Tibial nerve (tissue), 4 donors: ENCODE measurements at regions not wholly inside any gene's neighbourhood (a gene's known extent, or its start where the extent isn't known, plus 50 kb on each side); places are given as distances from the start of the nearest gene placed in this dataset.

Experiments used
- DNase-seq, 2 donors: peaks; one replicate each; pipeline ENCODE4 v3.0.0-alpha.2; 2019; ENCODE audit warnings: low spot score in 2 of 2
- H3K27ac ChIP-seq, 4 donors: fragments of 200-600 bp; sonication (generic) in 3 of 4; one replicate each; pipeline ENCODE4 v1.5.1; 2017 to 2019; ENCODE audit warnings: mild to moderate bottlenecking in 1 of 4
- H3K27me3 ChIP-seq, 2 donors: fragments of 200-600 bp; sonication (generic) in 1 of 2; one replicate each; pipeline versions ENCODE4 v1.5.1 to v1.6.0; 2017 to 2019
- H3K36me3 ChIP-seq, 3 donors: fragments of 200-600 bp; sonication (generic); one replicate each; pipeline ENCODE4 v1.5.1; 2018 to 2019
- H3K4me1 ChIP-seq, 4 donors: fragments of 200-600 bp; sonication (generic) in 3 of 4; one replicate each; pipeline ENCODE4 v1.5.1; 2017 to 2019
- H3K4me3 ChIP-seq, 4 donors: fragments of 200-600 bp; sonication (generic) in 3 of 4; one replicate each; pipeline ENCODE4 v1.5.1; 2017 to 2019; ENCODE audit warnings: mild to moderate bottlenecking in 1 of 4, moderate library complexity in 1 of 4
- H3K9me3 ChIP-seq, 4 donors: fragments of 200-600 bp; sonication (generic) in 3 of 4; one replicate each; pipeline ENCODE4 v1.5.1; 2017 to 2019
- EP300 ChIP-seq, 2 donors: sonication (generic); formaldehyde crosslinking; IDR thresholded peaks; one replicate each; pipeline ENCODE4 v1.6.1; 2017; ENCODE audit warnings: antibody characterized with exemption in 2 of 2, mild to moderate bottlenecking in 1 of 2
- POLR2A ChIP-seq, 2 donors: fragments of 450-650 bp; IDR thresholded peaks; one replicate each; pipeline ENCODE4 v1.6.1; 2017; ENCODE audit warnings: antibody characterized with exemption in 2 of 2, mild to moderate bottlenecking in 2 of 2, moderate library complexity in 2 of 2
- WGBS, 2 donors: methylation state at CpG; one replicate each; pipeline ENCODE4 v1.1.5; 2018; 5-methylcytosine and 5-hydroxymethylcytosine counted together
- TF ChIP-seq, protein P1 (sequence below), 5 experiments: fragments of 200-600 bp in 3 of 5; fragments of 450-650 bp in 2 of 5; sonication (generic) in 3 of 5; IDR thresholded peaks; one replicate each; pipeline ENCODE4 v1.5.1; 2016 to 2019; ENCODE audit warnings: antibody characterized with exemption in 5 of 5, mild to moderate bottlenecking in 3 of 5, moderate library complexity in 2 of 5

DNA sequence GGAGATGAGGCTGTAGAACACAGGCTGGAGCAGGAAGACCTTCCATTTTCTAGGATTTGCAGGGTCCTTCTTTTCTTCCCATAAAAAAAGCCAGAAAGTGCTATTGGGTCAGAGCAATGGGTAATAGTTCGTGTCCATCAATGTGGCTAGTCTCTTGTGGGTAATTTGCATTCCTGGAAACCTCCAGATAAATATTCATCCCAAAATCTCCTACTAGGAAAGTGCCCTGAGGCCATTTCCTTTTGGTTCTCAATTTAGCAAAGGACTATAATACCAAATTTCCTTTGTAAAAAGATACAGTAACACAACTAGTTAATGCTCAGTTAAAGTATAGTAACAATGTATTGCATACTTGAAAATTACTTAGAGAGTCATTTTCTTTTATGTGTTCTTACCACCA, 138.1 kb upstream of the TAB2 start:
- H3K4me3 ChIP-seq, result no peak overlapping the region
- TF ChIP-seq POLR2A (IDR thresholded peaks at IDR 0.05) (no peak), EP300 (IDR thresholded peaks at IDR 0.05) (no peak)
- TF ChIP-seq, protein P1, sequence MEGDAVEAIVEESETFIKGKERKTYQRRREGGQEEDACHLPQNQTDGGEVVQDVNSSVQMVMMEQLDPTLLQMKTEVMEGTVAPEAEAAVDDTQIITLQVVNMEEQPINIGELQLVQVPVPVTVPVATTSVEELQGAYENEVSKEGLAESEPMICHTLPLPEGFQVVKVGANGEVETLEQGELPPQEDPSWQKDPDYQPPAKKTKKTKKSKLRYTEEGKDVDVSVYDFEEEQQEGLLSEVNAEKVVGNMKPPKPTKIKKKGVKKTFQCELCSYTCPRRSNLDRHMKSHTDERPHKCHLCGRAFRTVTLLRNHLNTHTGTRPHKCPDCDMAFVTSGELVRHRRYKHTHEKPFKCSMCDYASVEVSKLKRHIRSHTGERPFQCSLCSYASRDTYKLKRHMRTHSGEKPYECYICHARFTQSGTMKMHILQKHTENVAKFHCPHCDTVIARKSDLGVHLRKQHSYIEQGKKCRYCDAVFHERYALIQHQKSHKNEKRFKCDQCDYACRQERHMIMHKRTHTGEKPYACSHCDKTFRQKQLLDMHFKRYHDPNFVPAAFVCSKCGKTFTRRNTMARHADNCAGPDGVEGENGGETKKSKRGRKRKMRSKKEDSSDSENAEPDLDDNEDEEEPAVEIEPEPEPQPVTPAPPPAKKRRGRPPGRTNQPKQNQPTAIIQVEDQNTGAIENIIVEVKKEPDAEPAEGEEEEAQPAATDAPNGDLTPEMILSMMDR (IDR thresholded peaks at IDR 0.05), result no peak
- no peak overlapping the region for H3K27ac ChIP-seq
- no peaks in the 10 kb centered on the region for H3K36me3 ChIP-seq
- no peak for DNase-seq
- H3K9me3 ChIP-seq, result no peaks in the 10 kb centered on the region
- no peaks in the 10 kb centered on the region for H3K27me3 ChIP-seq
- no peaks in the 10 kb centered on the region for H3K4me1 ChIP-seq
- WGBS, 2 donors, result 63 to 80% methylated on average over 1 of the region's 1 CpG

DNA sequence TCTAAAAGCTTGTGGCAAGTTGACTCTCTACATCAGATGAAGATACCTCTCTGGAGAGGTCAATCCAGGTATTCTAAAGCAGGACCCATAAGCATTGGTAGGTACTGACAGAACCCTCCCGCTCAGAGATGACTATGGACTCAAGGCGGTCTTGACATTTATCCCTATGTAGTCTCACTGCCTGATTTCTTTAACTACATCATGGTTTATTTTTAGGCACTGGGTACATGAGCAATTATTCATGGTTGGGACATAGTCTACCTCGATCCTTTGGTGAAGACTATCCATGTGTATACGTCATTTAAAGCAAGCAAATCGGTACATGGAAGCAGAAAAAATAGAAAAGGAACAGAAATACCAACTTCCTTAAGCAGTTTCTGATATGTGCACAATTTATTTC, 136.2 kb upstream of the TAB2 start:
- WGBS, 2 donors, result 89 to 90% methylated on average over 5 of the region's 5 CpGs
- H3K27ac ChIP-seq, result no peak overlapping the region
- no peak overlapping the region for H3K4me3 ChIP-seq
- no peak for DNase-seq
- no peak for TF ChIP-seq POLR2A (IDR thresholded peaks at IDR 0.05)
- TF ChIP-seq, protein P1 (IDR thresholded peaks at IDR 0.05), result no peak
- H3K27me3 ChIP-seq, result no peaks in the 10 kb centered on the region
- no peaks in the 10 kb centered on the region for H3K4me1 ChIP-seq
- peaks cover 0 to 12% (median 0%) of the 10 kb centered on the region in 4 donors for H3K9me3 ChIP-seq
- no peaks in the 10 kb centered on the region for H3K36me3 ChIP-seq

DNA sequence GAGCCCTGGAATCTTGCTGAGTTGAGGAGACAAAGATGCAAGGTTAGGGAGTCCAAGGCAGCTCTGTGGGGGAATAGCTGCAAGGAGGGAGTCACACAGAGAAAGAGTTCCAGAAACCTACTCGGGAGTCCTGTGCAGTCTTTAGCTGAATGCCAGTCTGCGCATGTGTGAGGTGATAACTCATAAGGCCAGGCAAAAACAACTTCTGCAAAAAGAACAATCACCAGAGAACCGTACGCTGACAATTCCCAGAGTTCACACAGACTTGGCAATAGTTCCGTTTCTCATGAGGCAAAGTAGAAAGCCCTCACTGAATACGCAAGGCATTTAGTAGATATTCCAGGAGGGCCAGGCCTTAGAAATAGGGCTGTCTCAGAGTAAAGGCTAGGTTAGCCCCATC, 135.2 kb upstream of the TAB2 start:
- no peak for DNase-seq
- H3K4me1 ChIP-seq, result no peaks in the 10 kb centered on the region
- no peaks in the 10 kb centered on the region for H3K27me3 ChIP-seq
- no peaks in the 10 kb centered on the region for H3K36me3 ChIP-seq
- TF ChIP-seq POLR2A (IDR thresholded peaks at IDR 0.05) (no peak), EP300 (IDR thresholded peaks at IDR 0.05) (no peak)
- TF ChIP-seq, protein P1 (IDR thresholded peaks at IDR 0.05), result no peak
- no peak overlapping the region for H3K4me3 ChIP-seq
- WGBS, 2 donors, result 54 to 59% methylated on average over 6 of the region's 6 CpGs
- H3K9me3 ChIP-seq, result peaks cover 0 to 12% (median 0%) of the 10 kb centered on the region in 4 donors
- H3K27ac ChIP-seq, result no peak overlapping the region

DNA sequence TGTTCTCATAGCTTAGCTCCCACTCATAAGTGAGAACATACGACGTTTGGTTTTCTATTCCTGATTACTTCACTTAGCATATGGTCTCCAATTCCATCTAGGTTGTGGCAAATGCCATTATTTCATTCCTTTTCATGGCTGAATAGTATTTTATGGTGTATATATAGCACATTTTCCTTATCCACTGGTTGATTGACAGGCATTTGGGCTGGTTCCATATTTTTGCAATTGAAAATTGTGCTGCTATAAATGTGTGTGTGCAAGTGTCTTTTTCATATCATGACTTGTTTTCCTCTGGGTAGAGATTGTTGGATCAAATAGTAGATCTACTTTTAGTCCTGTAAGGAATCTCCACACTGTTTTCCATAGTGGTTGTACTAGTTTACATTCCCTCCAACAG, 133.0 kb upstream of the TAB2 start:
- no peak overlapping the region for H3K4me3 ChIP-seq
- no peaks in the 10 kb centered on the region for H3K27me3 ChIP-seq
- WGBS, 2 donors, result 82 to 86% methylated on average over 2 of the region's 2 CpGs
- no peak overlapping the region for H3K27ac ChIP-seq
- H3K36me3 ChIP-seq, result no peaks in the 10 kb centered on the region
- H3K4me1 ChIP-seq, result no peaks in the 10 kb centered on the region
- H3K9me3 ChIP-seq, result peaks cover 0 to 12% (median 0%) of the 10 kb centered on the region in 4 donors
- DNase-seq, result no peak
- TF ChIP-seq, protein P1 (IDR thresholded peaks at IDR 0.05), result no peak
- TF ChIP-seq EP300 (IDR thresholded peaks at IDR 0.05) (no peak), POLR2A (IDR thresholded peaks at IDR 0.05) (no peak)

DNA sequence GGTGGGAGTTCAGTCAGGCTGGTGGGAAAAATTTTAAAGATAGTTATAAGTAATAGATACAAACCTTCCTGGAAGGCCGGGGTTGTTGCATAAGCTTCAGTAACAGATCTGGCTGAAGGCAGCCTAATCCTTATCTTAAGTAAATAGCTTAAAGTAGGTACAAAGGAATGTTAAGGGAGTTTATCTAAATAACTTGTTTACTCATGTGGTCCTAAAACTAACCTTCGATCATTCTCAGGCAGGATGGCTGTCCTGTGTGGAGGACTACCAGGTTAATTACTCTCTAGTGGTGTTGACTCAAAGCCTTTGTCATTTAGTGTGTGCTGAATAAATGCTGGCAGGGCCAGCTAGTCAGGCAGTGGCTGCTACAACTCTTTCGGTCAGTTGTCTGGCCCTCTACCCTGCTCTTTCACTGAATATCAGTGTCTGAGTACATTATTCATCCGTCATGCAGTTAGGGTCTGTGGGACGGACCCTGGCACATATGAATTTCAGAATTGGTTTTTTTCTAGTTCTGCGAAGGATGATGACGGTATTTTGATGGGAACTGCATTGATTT, 131.6 kb upstream of the TAB2 start:
- Histone ChIP-seq H3K36me3 (no peaks in the 10 kb centered on the region), H3K9me3 (peaks cover 0 to 12% (median 0%) of the 10 kb centered on the region in 4 donors), H3K27ac (no peak overlapping the region), H3K4me3 (no peak overlapping the region), H3K27me3 (no peaks in the 10 kb centered on the region), H3K4me1 (no peaks in the 10 kb centered on the region)
- TF ChIP-seq POLR2A (IDR thresholded peaks at IDR 0.05), result no peak
- TF ChIP-seq EP300 (IDR thresholded peaks at IDR 0.05), result no peak
- TF ChIP-seq, protein P1 (IDR thresholded peaks at IDR 0.05), result no peak
- DNase-seq, result no peak
- WGBS, 2 donors, result 95 to 96% methylated on average over 7 of the region's 7 CpGs
